Vagina (tissue), 2 donors: ENCODE measurements at regions not wholly inside any gene's neighbourhood (a gene's known extent, or its start where the extent isn't known, plus 50 kb on each side); places are given as distances from the start of the nearest gene placed in this dataset.

Source experiments
- DNase-seq, 2 donors: peaks; one replicate each; pipeline ENCODE4 v3.0.0-alpha.2; 2017; ENCODE audit errors: extremely low spot score in 2 of 2
- H3K27ac ChIP-seq: fragments of 200-600 bp; sonication (generic); one replicate; pipeline ENCODE4 v1.5.1; 2019
- H3K27me3 ChIP-seq: fragments of 200-600 bp; sonication (generic); one replicate; pipeline ENCODE4 v1.5.1; 2019
- H3K36me3 ChIP-seq, 2 donors: fragments of 200-600 bp; sonication (generic); one replicate each; pipeline ENCODE4 v1.5.1; 2017 to 2019
- H3K4me1 ChIP-seq: fragments of 200-600 bp; sonication (generic); one replicate; pipeline ENCODE4 v1.5.1; 2019
- H3K4me3 ChIP-seq, 2 donors: fragments of 200-600 bp; sonication (generic); 1 replicate in 1 of 2; 2 replicates in 1 of 2; pipeline ENCODE4 v1.5.1; 2016 to 2019
- H3K9me3 ChIP-seq: fragments of 200-600 bp; sonication (generic); one replicate; pipeline ENCODE4 v1.5.1; 2019
- CTCF ChIP-seq, 3 experiments: fragments of 450-650 bp in 2 of 3; fragments of 200-600 bp in 1 of 3; sonication (generic) in 1 of 3; IDR thresholded peaks; one replicate each; pipeline ENCODE4 v1.5.1; 2017 to 2019; ENCODE audit warnings: antibody characterized with exemption in 3 of 3, mild to moderate bottlenecking in 2 of 3, moderate library complexity in 2 of 3
- POLR2A ChIP-seq, 2 donors: fragments of 450-650 bp; IDR thresholded peaks; one replicate each; pipeline ENCODE4 v1.6.1; 2017; ENCODE audit warnings: antibody characterized with exemption in 2 of 2, mild to moderate bottlenecking in 2 of 2, moderate library complexity in 2 of 2
- POLR2AphosphoS5 ChIP-seq, 2 donors: sonication (generic); formaldehyde crosslinking; IDR thresholded peaks; one replicate each; pipeline ENCODE4 v1.9.0; 2017; ENCODE audit warnings: antibody characterized with exemption in 2 of 2, mild to moderate bottlenecking in 2 of 2, low read depth in 1 of 2; ENCODE audit not compliant: insufficient read depth in 1 of 2
- intact Hi-C: fragments of 100-400 bp; cut with DNase I; formaldehyde crosslinking; loops from one replicate; pipeline ENCODE4 v1.15.1; 2023

- no peak for DNase-seq
- intact Hi-C loops, result no loop called here
- Histone ChIP-seq H3K4me3 (no peak overlapping the region), H3K27me3 (no peaks in the 10 kb centered on the region), H3K4me1 (no peaks in the 10 kb centered on the region), H3K36me3 (no peaks in the 10 kb centered on the region), H3K27ac (no peak overlapping the region), H3K9me3 (no peaks in the 10 kb centered on the region)
- no peak for TF ChIP-seq POLR2AphosphoS5 (IDR thresholded peaks at IDR 0.05; ENCODE audit: insufficient read depth in 1 of 2, low read depth in 1 of 2)
- no peak for TF ChIP-seq CTCF (IDR thresholded peaks at IDR 0.05)
- TF ChIP-seq POLR2A (IDR thresholded peaks at IDR 0.05), result no peak
These were observed 405.2 kb downstream of the KLF12 start for GRCh38 chr13:73729046-73729445.

GRCh38 chr13:73722120-73722519 lies 412.1 kb downstream of the KLF12 start:
- intact Hi-C loops, result no loop called here

GRCh38 chr13:73721571-73721970 lies 412.6 kb downstream of the KLF12 start:
- Histone ChIP-seq H3K27ac (no peak overlapping the region), H3K4me3 (no peak overlapping the region), H3K4me1 (no peaks in the 10 kb centered on the region), H3K36me3 (no peaks in the 10 kb centered on the region), H3K9me3 (no peaks in the 10 kb centered on the region), H3K27me3 (no peaks in the 10 kb centered on the region)
- intact Hi-C loops, result no loop called here
- no peak for DNase-seq
- TF ChIP-seq CTCF (IDR thresholded peaks at IDR 0.05) (no peak), POLR2A (IDR thresholded peaks at IDR 0.05) (no peak), POLR2AphosphoS5 (IDR thresholded peaks at IDR 0.05; ENCODE audit: insufficient read depth in 1 of 2, low read depth in 1 of 2) (no peak)

More at GRCh38 chr13:73722120-73722519, 412.1 kb downstream of the KLF12 start:
- no peak for DNase-seq
- H3K9me3 ChIP-seq, result no peaks in the 10 kb centered on the region
- H3K36me3 ChIP-seq, result no peaks in the 10 kb centered on the region
- TF ChIP-seq POLR2A (IDR thresholded peaks at IDR 0.05) (no peak), POLR2AphosphoS5 (IDR thresholded peaks at IDR 0.05; ENCODE audit: insufficient read depth in 1 of 2, low read depth in 1 of 2) (peak in 1 of 2 donors; percentile 20)
- H3K4me3 ChIP-seq, result no peak overlapping the region
- H3K4me1 ChIP-seq, result no peaks in the 10 kb centered on the region
- no peaks in the 10 kb centered on the region for H3K27me3 ChIP-seq
- no peak overlapping the region for H3K27ac ChIP-seq

GRCh38 chr13:73720216-73720840 lies 413.9 kb downstream of the KLF12 start:
- no peaks in the 10 kb centered on the region for H3K9me3 ChIP-seq
- TF ChIP-seq CTCF (IDR thresholded peaks at IDR 0.05) (no peak), POLR2A (IDR thresholded peaks at IDR 0.05) (no peak), POLR2AphosphoS5 (IDR thresholded peaks at IDR 0.05; ENCODE audit: insufficient read depth in 1 of 2, low read depth in 1 of 2) (no peak)
- H3K36me3 ChIP-seq, result no peaks in the 10 kb centered on the region
- intact Hi-C loops, result no loop called here
- no peak for DNase-seq
- no peak overlapping the region for H3K4me3 ChIP-seq
- peaks cover 5% of the 10 kb centered on the region for H3K4me1 ChIP-seq
- H3K27ac ChIP-seq, result no peak overlapping the region
- H3K27me3 ChIP-seq, result no peaks in the 10 kb centered on the region

- no peak for DNase-seq
- Histone ChIP-seq H3K9me3 (no peaks in the 10 kb centered on the region), H3K4me3 (no peak overlapping the region), H3K27me3 (no peaks in the 10 kb centered on the region), H3K36me3 (no peaks in the 10 kb centered on the region), H3K4me1 (peaks cover 7% of the 10 kb centered on the region), H3K27ac (no peak overlapping the region)
- intact Hi-C loops, result no loop called here
- TF ChIP-seq POLR2A (IDR thresholded peaks at IDR 0.05), result no peak
- no peak for TF ChIP-seq POLR2AphosphoS5 (IDR thresholded peaks at IDR 0.05; ENCODE audit: insufficient read depth in 1 of 2, low read depth in 1 of 2)
- TF ChIP-seq CTCF (IDR thresholded peaks at IDR 0.05), result no peak
These were observed 416.0 kb downstream of the KLF12 start for GRCh38 chr13:73718246-73718645.
